ENCODE measurements at regions not wholly inside any gene's neighbourhood (a gene's known extent, or its start where the extent isn't known, plus 50 kb on each side); places are given as distances from the start of the nearest gene placed in this dataset.

GRCh38 chr10:45118929-45119328, 118.2 kb downstream of the ZNF22 start:
- TF ChIP-seq EZH2 (IDR thresholded peaks at IDR 0.05; ENCODE audit: borderline replicate concordance, low read depth, low read length, severe bottlenecking) (no peak), CTCF (IDR thresholded peaks at IDR 0.05; ENCODE audit: extremely low read depth in 1 of 2, insufficient read depth in 1 of 2, low read depth in 1 of 2, low read length in 2 of 2) (no peak), POLR2AphosphoS5 (IDR thresholded peaks at IDR 0.05; ENCODE audit: insufficient read depth, low read depth, low read length) (no peak), POLR2A (IDR thresholded peaks at IDR 0.05; ENCODE audit: low read depth, low read length) (no peak)
